ENCODE measurements at regions not wholly inside any gene's neighbourhood (a gene's known extent, or its start where the extent isn't known, plus 50 kb on each side); places are given as distances from the start of the nearest gene placed in this dataset.

DNA sequence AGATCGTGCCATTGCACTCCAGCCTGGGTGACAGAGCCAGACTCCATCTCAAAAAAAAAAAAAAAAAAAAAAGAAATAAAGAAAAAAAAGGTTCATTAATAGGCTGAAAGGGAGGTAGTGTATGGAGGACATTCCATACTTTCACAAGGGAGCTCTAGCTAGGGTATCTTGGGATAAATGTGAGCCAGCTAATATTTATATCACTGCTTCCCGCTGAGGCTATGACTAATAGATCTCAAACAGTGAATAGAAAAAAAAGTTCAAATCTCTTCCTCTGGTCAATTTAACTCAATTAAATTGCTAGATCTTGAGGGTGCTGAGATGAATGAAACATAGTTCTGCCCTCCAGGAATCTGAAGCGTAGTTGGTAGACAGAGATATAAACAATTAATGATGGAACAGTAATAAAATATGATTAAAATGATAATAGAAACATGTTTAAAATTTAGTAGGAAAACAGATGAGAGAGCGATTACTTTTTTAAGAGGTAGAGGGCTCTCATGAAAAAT is 55.7 kb upstream of the SHISA3 start:
- TF ChIP-seq EZH2 (IDR thresholded peaks at IDR 0.05): no peak
- no peak for TF ChIP-seq POLR2AphosphoS5 (IDR thresholded peaks at IDR 0.05; ENCODE audit: borderline replicate concordance, low read depth, low read length)

Data from SK-N-MC (cell line).